Vagina (tissue), 2 donors: ENCODE measurements at regions not wholly inside any gene's neighbourhood (a gene's known extent, or its start where the extent isn't known, plus 50 kb on each side); places are given as distances from the start of the nearest gene placed in this dataset.

ENCODE experiments used
- POLR2A ChIP-seq, 2 donors: fragments of 450-650 bp; IDR thresholded peaks; one replicate each; pipeline ENCODE4 v1.6.1; 2017; ENCODE audit warnings: antibody characterized with exemption in 2 of 2, mild to moderate bottlenecking in 2 of 2, moderate library complexity in 2 of 2
- POLR2AphosphoS5 ChIP-seq, 2 donors: sonication (generic); formaldehyde crosslinking; IDR thresholded peaks; one replicate each; pipeline ENCODE4 v1.9.0; 2017; ENCODE audit warnings: antibody characterized with exemption in 2 of 2, mild to moderate bottlenecking in 2 of 2, low read depth in 1 of 2; ENCODE audit not compliant: insufficient read depth in 1 of 2
- TF ChIP-seq, protein P1 (sequence below), 3 experiments: fragments of 450-650 bp in 2 of 3; fragments of 200-600 bp in 1 of 3; sonication (generic) in 1 of 3; IDR thresholded peaks; one replicate each; pipeline ENCODE4 v1.5.1; 2017 to 2019; ENCODE audit warnings: antibody characterized with exemption in 3 of 3, mild to moderate bottlenecking in 2 of 3, moderate library complexity in 2 of 3

DNA sequence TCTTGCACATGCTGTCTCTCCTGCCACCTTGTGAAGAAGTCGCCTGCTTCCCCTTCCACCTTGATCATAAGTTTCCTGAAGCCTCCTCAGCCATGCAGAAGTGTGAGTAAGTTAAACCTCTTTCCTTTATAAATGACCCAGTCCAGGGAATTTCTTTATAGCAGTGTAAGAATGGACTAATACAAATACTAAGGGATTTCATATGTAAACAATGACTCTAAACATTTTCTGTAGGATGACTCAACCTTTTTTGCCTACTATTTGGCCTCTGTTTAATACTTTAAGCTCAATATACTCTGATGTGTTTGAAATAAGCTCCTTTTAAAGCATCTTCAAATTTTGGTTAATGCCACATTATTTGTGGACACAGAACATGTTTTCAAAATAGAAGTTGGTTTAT lies 813.5 kb upstream of the SLIT2 start:
- TF ChIP-seq POLR2A (IDR thresholded peaks at IDR 0.05) (no peak), POLR2AphosphoS5 (IDR thresholded peaks at IDR 0.05; ENCODE audit: insufficient read depth in 1 of 2, low read depth in 1 of 2) (no peak)
- TF ChIP-seq, protein P1, sequence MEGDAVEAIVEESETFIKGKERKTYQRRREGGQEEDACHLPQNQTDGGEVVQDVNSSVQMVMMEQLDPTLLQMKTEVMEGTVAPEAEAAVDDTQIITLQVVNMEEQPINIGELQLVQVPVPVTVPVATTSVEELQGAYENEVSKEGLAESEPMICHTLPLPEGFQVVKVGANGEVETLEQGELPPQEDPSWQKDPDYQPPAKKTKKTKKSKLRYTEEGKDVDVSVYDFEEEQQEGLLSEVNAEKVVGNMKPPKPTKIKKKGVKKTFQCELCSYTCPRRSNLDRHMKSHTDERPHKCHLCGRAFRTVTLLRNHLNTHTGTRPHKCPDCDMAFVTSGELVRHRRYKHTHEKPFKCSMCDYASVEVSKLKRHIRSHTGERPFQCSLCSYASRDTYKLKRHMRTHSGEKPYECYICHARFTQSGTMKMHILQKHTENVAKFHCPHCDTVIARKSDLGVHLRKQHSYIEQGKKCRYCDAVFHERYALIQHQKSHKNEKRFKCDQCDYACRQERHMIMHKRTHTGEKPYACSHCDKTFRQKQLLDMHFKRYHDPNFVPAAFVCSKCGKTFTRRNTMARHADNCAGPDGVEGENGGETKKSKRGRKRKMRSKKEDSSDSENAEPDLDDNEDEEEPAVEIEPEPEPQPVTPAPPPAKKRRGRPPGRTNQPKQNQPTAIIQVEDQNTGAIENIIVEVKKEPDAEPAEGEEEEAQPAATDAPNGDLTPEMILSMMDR (IDR thresholded peaks at IDR 0.05), result no peak
